Fibroblast of mammary gland (primary cell): ENCODE measurements at regions not wholly inside any gene's neighbourhood (a gene's known extent, or its start where the extent isn't known, plus 50 kb on each side); places are given as distances from the start of the nearest gene placed in this dataset.
A peak's percentile ranks its signal among the peaks of the same experiment; 100 is the strongest.

Source experiments
- DNase-seq: peaks from one replicate; pipeline ENCODE4 v3.0.0-alpha.2; 2010; ENCODE audit warnings: low read depth
- H3K4me3 ChIP-seq: 2 replicates; pipeline ENCODE4 v1.5.1; 2011; ENCODE audit warnings: low read depth, mild to moderate bottlenecking, low read length, moderate library complexity; ENCODE audit not compliant: control insufficient read depth
- TF ChIP-seq, protein P1 (sequence below): conservative IDR thresholded peaks from 2 replicates; pipeline ENCODE4 v1.5.1; 2011; ENCODE audit warnings: low read depth, low read length, inconsistent platforms; ENCODE audit not compliant: control insufficient read depth, insufficient read depth

DNA sequence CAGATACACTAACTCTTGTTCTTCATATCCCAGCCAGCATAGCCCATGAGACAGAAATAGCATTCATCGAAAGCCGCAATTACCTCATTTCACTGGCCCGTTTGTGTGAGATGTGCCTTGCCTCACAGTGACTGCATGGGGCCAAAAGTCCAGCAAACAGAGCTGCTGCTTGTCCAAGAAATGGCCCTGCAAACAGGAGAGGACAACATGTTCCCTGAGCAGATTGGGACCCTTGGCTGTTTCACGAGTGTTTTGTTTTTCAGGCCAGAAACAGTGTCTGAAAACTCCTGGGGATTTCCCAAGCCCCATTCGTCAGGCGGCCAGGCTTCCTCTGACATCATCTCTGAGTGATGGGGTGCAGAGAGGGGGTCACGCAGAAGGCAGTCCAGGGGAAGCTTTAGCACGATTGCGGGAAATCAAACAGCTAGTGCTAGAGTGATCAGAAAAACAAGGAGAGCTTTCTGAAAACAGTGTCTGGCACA is 503.6 kb upstream of the PAPPA start:
- TF ChIP-seq, protein P1, sequence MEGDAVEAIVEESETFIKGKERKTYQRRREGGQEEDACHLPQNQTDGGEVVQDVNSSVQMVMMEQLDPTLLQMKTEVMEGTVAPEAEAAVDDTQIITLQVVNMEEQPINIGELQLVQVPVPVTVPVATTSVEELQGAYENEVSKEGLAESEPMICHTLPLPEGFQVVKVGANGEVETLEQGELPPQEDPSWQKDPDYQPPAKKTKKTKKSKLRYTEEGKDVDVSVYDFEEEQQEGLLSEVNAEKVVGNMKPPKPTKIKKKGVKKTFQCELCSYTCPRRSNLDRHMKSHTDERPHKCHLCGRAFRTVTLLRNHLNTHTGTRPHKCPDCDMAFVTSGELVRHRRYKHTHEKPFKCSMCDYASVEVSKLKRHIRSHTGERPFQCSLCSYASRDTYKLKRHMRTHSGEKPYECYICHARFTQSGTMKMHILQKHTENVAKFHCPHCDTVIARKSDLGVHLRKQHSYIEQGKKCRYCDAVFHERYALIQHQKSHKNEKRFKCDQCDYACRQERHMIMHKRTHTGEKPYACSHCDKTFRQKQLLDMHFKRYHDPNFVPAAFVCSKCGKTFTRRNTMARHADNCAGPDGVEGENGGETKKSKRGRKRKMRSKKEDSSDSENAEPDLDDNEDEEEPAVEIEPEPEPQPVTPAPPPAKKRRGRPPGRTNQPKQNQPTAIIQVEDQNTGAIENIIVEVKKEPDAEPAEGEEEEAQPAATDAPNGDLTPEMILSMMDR = no peak
- H3K4me3 ChIP-seq = no peak overlapping the region
- peak; percentile 97 for DNase-seq

DNA sequence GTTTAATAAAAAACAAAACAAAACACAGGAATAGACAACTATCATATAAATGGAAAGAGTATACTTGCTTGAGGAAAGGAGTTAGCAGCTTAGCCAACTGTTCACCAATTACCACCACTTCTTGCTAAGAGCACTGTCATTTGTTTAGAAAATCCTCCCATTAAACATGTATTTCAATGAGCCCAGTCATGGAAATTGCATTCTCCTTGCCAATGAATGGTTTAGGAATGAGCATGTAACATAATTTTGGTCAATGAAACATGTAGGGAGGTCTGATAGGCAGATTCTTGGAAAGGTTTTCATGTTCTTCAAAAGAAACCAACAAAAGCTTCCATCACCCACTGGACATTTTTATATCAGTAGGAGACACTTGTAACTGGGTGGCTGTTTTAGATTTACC is 502.8 kb upstream of the PAPPA start:
- peak; percentile 87 for DNase-seq
- H3K4me3 ChIP-seq = no peak overlapping the region
- TF ChIP-seq, protein P1 = no peak

DNA sequence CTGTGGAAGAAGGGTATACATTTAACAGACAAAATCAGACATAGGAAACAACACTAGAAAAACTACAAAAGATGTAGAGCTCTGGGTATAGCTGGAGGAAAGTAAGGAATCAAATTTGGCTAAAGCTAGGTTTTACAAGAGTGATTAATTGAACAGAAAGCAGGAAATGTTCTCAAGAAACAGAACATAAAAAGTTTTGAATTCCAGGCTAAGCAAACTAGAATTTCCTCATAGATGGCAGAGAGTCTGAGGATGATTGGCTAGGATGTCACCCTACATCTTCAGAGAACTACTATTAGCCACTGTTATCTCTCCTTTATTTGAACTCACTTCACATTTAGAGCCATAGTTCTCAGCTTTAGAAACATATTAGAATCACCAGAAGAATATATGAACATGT is 502.1 kb upstream of the PAPPA start:
- no peak overlapping the region for H3K4me3 ChIP-seq
- TF ChIP-seq, protein P1 = no peak
- DNase-seq = peak; percentile 32

DNA sequence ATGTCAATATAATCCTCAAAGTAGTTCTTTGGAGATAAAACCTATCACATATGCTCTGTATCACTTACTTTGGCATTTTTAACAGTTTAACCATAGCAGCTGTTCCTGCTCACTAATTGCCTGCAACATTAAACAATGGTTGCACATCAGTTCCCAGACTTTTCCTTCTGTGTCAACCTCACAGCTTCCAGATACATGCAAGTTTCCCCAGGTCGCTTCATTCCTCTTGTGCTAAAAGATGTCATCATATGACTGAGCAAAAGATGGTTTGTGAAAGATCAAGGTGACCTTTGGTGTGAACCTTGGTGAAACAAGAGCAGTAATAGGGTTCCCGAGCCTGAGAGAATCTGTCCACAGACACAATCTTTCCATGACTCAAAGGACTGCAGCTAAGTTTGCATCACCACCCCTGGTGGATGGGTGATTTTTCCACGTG is 500.4 kb upstream of the PAPPA start:
- TF ChIP-seq, protein P1 = no peak
- DNase-seq = peak; percentile 69
- no peak overlapping the region for H3K4me3 ChIP-seq

DNA sequence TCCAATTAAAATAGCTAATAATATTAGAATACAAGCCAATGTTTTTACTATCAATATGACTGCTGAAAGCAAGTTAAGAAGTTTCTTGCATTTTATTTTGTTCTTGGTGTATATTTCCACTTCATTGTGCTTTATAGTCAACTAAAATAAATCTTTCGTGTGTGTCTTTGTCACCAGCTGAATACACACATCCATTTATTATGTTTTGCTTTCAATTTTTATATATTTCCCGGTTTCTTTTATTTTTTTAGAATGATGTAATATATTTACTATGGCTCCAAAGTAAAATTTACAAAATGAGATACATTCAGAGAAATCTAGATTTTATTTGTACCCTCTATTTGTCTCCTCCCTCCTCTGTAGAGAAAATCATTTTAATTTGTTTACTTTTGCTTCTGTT is 495.9 kb upstream of the PAPPA start:
- H3K4me3 ChIP-seq = no peak overlapping the region
- TF ChIP-seq, protein P1 = no peak
- no peak for DNase-seq

DNA sequence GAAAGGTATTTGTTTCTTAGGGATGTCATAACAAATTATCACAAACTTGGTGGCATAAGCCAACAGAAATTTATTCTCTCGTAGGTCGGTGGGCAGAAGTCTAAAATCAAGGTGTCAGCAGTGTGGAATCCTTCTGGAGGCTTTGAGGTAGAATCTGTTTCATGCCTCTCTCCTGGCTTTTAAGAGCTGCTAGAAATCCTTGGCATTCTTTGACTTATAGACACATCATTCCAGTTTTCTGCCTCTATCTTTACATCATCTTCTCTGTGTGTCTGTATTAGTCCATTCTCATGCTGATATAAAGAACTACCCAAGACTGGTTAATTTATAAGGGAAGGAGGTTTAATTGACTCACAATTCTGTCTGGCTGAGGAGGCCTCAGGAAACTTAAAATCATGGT is 488.1 kb upstream of the PAPPA start:
- DNase-seq = no peak
- TF ChIP-seq, protein P1 = no peak
- H3K4me3 ChIP-seq = no peak overlapping the region

DNA sequence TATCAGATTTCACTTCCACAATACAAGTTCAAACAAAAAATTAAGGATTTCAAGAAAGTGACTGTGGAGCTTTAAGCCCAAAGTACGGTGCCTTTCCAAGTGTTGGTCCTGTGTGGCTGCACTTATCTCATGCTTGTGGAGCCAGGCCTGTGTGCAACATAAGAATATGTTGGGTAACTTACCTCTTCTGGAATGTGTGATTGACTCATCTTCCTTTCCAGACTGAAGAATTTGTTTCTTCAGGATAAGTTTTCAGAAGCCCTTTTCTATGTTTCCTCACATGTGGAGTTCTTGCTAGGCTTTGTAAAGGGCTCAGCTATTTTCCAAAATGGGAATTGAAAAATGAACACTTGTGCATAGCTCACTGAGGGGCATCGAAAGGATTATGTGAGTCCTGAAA is 485.1 kb upstream of the PAPPA start:
- peak; percentile 90 for DNase-seq
- TF ChIP-seq, protein P1 = no peak

More for the DNA sequence above, 485.1 kb upstream of the PAPPA start:
- no peak overlapping the region for H3K4me3 ChIP-seq
